ENCODE measurements at regions not wholly inside any gene's neighbourhood (a gene's known extent, or its start where the extent isn't known, plus 50 kb on each side); places are given as distances from the start of the nearest gene placed in this dataset.

GRCh38 chr2:236654496-236654895, 84.9 kb downstream of the ACKR3 start:
- DNase-seq (ENCODE audit: low read depth), result no peak

- DNase-seq (ENCODE audit: low read depth), result no peak
Observed at GRCh38 chr2:236656166-236656565, 86.5 kb downstream of the ACKR3 start.

GRCh38 chr2:236656721-236657120, 87.1 kb downstream of the ACKR3 start:
- no peak for DNase-seq (ENCODE audit: low read depth)

GRCh38 chr2:236657215-236657614, 87.6 kb downstream of the ACKR3 start:
- no peak for DNase-seq (ENCODE audit: low read depth)

GRCh38 chr2:236657801-236658200, 88.2 kb downstream of the ACKR3 start:
- no peak for DNase-seq (ENCODE audit: low read depth)

DNA sequence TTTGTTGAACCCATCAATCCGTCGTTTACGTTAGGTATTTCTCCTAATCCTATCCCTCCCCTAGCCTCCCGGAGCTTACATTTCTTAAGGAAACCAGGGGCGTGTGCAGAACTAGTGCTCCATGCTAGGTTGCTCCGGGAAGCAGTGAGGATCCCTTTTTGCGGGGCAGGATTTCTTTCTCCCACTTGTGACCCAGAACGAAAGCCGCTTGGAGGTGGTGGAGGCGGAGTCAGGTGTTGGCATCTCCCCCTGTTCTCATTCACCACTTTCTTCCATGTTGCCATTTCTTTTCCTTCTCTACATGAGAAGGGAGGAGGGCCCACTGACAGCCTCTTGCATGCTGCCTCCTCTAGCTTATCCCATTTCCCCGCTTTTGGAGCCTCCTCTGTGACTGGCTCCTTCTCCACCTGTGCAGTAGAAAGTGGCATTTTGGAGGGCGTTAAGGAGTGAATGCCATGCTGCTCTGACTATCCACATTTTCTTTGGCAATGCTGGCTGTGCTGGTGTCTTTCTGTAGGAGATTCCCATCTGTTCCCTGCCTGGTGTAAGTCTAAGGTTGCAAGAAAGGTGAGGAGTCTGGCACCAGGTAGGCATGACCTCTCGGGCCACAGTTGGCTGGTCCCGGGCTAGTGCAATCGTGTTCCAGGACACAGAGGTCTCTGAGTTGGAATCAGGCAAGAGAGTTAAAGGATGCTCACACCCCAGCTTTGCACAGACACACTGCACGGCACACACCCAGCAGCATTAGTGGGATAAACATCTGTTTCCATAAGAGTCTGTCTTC, 89.5 kb downstream of the ACKR3 start:
- no peak for DNase-seq (ENCODE audit: low read depth)

DNA sequence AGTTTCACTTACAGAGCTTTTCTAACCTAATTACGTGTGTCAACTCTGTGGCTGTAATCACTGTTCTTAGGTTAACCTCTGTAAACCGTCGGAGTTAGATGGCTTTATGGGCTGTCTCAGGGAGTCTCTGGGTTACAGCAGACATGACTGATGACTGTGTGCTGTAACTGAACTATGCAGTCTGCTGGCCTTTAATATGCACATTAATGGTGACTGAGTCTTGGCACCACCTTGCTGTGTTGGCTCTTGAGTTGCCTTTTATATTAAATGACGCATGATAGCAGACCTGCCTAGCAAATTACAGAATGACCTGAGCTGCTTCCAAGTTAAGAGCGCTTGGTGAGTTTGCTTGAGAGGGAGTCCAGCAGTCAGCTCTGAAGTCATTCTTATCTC, 90.1 kb downstream of the ACKR3 start:
- DNase-seq (ENCODE audit: low read depth), result no peak

DNA sequence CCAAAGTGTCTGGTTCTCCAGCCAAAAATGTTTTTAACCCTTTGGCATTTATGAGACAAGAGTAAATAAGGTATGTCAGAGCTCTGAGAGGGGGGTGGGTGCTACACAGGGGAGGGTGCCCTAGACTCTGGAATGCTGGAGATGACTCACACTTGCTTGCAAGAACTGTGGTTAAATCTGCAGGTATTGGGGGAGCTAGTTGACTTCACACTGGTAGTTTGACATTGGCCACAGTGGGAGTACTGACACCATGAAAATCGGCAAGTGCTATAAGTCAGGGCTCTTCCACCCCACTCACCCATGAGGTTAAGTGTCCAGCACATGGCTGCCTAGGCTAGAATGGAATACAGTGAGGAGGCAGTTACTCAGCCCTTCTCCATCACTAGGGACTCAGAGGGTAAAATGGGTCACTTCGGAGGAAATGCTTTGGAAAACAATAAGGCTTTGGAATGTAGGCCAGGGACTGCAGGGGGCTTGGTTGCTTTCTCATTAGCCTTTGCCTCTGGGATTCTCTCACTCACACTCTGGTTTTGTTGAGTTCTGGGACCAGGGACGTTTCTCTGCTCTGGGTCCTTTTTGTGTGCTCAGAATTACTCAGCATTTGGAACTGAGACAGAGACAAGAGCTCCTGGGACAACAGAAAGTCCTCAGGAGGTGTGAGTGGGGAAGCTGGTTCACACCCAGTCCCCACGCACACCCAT, 91.6 kb downstream of the ACKR3 start:
- DNase-seq (ENCODE audit: low read depth), result no peak

DNA sequence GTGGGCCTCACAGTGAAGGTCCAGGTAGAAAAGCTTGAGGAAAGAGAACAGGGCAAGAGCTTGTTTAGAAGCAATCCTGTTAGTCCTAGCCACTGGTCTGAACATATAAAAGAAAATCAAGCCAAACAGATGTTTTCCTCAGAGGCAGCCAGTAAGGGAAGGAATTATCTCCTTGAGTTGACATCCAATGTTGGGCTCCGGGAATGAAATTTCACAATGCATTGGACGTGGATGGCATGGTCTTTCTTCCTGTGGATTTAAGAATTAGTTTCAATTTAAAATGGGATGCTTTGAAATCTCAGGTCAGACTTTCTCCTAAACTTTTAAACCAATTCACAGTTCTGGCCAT, 92.1 kb downstream of the ACKR3 start:
- DNase-seq (ENCODE audit: low read depth), result no peak

GRCh38 chr2:236662231-236663185, 92.9 kb downstream of the ACKR3 start:
- DNase-seq (ENCODE audit: low read depth), result no peak

DNA sequence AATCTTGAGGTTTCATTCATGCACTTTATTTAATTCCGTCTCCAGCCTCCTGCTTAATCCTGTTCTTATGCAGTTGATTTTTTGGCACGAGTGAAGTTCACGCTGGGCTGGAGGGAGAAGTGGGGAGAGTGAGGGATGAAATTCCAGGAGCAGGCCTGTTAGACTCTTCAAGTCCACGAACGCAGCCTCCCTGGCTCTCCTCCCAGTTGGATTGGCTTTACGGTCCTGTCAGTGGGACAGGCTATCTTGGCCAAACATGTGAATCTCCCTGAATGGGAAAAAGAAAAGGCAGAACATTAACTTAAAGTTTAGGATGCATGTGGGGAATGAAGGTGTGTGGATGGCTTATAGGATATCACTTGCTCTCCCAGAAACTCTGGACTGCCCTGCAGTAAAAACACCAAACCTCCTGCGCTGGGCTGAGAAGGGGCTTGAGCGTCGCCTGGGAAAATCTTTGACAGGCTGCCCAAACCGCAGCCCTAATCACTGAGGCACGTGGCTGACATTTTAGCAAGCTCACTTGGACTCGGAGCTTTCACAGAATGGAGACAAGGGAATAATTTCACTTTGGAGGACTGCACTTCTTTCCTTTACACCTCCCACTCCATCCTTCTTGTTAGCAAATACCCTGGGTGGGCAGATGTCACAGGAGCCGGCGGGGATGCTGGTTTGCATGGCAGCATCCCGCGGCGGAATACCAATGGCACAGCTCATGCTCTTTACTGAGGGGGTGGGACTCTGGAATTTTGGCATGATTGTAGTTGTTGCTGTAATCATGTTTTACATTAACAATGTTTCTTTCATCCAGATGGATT, 93.9 kb downstream of the ACKR3 start:
- DNase-seq (ENCODE audit: low read depth), result no peak

DNA sequence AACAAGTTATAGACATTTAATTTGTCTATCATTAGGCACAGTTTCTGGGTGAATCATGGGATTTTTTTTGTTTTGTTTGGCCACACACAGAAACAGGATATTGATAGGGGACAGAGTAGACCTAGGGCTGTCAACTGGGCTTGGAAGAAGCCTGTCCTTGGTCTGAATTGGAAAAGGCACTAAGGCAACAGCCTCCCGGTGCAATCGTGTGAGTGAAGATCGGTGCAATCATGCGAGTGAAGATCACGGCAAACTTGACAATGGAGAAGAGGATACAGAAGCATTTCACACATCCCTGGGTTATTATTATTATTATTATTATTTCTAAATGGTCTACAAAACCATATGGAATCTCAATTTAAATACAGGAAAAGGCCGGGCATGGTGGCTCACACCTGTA, 94.5 kb downstream of the ACKR3 start:
- DNase-seq (ENCODE audit: low read depth), result no peak

- no peak for DNase-seq (ENCODE audit: low read depth)
Observed at GRCh38 chr2:236665101-236665500, 95.5 kb downstream of the ACKR3 start.

- DNase-seq (ENCODE audit: low read depth), result no peak
Observed at GRCh38 chr2:236665572-236666118, 96.0 kb downstream of the ACKR3 start.

DNA sequence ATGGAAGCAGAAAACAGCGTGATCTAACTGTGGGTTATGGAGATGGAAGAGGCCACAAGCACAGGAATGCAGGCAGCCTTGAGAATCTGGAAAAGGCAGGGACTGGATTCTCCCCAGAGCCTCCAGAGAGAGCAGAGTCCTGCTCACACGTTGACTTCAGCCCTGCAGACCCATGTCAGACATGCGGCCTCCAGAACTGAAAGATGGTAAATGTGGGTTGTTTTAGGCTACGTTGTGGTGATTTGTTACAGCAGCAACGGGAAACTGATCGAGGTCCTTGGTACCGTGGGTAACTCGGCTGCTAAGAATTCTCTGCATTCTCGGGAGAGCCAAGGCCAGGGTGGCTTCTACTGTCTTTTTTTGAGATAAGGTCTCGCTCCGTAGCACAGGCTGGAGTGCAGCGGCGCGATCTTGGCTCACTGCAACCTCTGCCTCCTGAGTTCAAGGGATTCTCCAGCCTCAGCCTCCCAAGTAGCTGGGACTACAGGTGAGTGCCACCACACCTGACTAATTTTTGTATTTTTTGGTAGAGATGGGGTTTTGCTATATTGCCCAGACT, 97.1 kb downstream of the ACKR3 start:
- DNase-seq (ENCODE audit: low read depth), result no peak

DNA sequence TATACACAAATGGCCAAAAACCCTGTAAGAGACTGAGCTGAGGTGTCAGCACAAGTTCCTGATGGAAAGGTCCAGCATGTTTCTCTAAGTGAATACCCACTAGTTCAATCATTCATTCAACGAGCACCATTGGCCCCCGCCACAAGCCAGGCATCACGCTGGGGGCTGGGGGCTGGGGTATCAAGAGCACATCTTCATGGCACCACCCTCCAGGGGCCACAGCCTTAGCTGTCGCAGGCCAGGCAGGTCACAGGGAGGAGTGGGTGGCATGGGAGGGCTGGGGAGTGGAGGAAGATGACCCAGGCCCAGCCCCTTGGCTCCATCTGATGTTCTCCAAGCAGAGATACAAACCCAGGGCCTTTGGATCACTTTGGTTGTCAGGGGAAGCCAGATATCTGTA, 97.9 kb downstream of the ACKR3 start:
- DNase-seq (ENCODE audit: low read depth), result no peak

DNA sequence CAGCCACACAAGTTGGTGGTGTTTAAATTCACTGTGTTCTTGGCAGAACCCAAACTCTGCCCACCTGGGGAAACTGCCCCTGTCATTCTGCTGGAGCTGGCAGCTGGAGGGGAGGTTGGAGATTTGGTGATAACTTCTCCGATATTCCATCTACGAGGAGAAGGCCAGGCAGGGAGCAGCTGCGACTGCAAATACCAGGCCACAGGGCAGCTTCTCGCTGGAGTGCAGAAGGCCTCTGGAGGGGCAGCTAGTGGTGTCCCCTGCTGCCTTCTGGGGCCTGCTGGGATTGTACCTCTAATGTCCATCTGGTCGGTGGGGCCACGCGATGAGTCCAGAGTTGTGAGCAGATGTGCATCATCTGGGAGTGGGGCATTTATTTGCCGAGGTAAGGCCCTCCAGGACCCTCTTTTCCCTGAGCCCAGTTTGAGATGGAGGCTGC, 98.9 kb downstream of the ACKR3 start:
- DNase-seq (ENCODE audit: low read depth), result no peak

DNA sequence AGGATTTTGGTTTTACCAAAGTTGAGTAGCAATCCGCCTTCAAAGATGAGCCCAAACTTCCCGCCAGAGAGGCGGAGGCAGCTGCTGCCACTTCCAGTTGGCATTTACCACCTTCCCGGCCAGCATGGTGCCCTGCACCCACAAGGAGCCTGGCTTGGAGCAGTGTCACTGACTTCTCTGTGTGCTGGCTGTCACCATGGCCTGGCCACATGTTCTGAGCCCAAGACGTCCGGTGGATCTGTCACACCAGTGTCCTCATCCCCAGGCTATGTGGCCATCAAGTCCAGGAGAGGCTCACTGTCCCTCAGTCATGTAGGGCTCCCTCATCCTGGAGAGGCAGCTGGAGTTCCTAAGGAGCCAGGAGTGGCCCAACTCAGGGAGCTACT, 100.6 kb downstream of the ACKR3 start:
- DNase-seq (ENCODE audit: low read depth), result no peak

DNA sequence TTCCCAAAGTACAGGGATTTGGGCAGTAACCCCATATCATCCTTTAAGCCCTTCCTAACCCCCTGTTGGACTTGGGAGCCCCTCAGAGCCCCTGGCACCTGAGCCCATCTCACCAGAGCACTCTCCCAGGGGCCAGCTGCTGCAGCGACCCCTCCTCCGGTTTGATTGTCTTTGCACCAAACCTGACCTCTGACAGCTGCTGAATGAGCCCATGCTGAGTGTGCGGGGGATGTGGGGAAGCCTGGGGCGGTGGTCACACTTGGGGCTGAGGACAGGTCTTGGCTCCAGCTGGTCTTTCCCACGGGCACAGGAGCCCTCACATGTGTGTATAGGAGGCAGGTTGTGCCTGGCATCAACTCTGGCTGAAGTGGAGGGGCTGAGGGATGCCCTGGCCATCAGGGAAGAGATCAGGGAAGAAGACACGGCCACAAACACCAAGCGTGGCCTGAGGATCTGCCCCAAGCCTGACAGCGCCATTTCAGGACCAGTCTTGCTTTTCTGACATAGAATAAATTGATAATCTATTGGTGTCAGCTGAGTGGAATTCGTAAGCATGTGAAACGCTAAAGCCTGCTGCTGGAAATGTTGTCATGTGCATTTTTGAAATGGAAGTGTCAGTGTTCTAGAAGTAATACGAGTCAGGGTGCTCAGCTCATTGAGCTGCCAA, 102.4 kb downstream of the ACKR3 start:
- no peak for DNase-seq (ENCODE audit: low read depth)

DNA sequence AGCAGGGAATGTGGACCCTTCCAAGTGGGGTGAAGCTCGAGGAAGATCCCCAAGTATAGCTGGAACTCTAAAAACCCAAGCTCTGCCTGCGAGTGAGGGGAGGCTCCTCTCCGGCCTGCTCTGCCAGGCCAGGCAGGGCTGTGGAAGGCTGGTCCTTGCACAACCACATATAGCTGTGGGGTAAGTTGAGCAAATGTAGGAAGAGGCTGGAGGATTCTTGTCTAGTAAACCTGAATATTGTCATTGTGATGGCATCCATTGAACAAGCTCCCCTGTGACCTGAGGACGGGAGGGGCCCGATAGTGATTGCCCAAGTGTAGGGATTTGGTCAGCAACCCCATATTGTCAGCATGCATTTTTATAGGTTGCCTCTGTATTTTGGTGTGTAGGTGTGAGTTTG, 103.0 kb downstream of the ACKR3 start:
- no peak for DNase-seq (ENCODE audit: low read depth)
